ENCODE measurements at regions not wholly inside any gene's neighbourhood (a gene's known extent, or its start where the extent isn't known, plus 50 kb on each side); places are given as distances from the start of the nearest gene placed in this dataset.

DNA sequence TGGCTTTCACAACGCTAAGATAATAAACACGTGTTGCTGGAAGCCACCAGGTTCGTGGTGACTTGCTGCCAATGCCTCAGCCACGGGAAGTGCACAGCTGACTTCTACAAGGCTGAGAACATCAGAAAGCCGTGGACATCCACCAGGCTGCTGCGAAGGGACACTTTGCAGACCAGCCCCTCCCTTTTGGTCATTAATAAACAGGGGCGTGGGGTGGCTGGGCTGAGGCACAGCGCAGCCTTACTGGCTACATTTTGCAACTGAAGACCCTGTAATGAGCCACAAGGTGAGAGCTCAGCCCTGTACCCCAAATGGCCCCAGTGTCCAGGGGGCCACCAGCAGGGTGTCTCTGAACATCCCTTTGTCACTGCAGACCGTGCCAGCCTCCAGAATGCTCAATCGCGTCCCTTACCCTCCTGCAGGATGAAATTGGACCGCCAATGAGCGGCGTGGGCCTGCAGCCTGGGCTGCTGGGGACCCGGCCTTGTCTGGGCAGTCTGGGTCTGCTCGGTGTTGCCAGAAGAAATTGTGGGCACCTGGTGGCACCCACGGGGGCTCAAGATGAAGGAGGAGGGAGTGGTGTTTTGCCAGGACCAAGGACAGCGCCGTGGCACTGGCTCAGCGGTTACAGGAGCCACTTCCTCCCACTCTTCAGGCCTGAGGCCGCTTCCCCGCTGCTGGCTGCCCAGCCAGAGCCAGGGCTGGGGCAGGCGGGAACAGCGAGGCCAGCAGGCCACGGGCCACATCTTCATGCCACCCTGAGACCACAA is 181.9 kb downstream of the CTTN start:
- ChIA-PET CTCF (no interaction called here), POLR2A (no interaction called here)
- DNase-seq (ENCODE audit: extremely low spot score) = no peak
- TF ChIP-seq L3MBTL2 (conservative IDR thresholded peaks at IDR 0.05) (no peak), ARNT (IDR thresholded peaks at IDR 0.05) (no peak), FOXA1 (IDR thresholded peaks at IDR 0.05) (no peak), NFRKB (IDR thresholded peaks at IDR 0.05) (no peak), BHLHE40 (IDR thresholded peaks at IDR 0.05; ENCODE audit: borderline replicate concordance) (no peak), LEF1 (IDR thresholded peaks at IDR 0.05; ENCODE audit: borderline replicate concordance) (no peak), FOXK2 (IDR thresholded peaks at IDR 0.05) (no peak), ZNF384 (IDR thresholded peaks at IDR 0.05) (no peak)

- no peak for TF ChIP-seq FOXM1 (IDR thresholded peaks at IDR 0.05; ENCODE audit: borderline replicate concordance)
- TF ChIP-seq TARDBP (IDR thresholded peaks at IDR 0.05) = no peak
- no peak for TF ChIP-seq PKNOX1 (IDR thresholded peaks at IDR 0.05)
- no peak for TF ChIP-seq LEF1 (IDR thresholded peaks at IDR 0.05; ENCODE audit: borderline replicate concordance)
- TF ChIP-seq ARNT (IDR thresholded peaks at IDR 0.05) = no peak
- no peak for TF ChIP-seq FOXA1 (IDR thresholded peaks at IDR 0.05)
- no peak for TF ChIP-seq NFRKB (IDR thresholded peaks at IDR 0.05)
- no peak for TF ChIP-seq ELF4 (IDR thresholded peaks at IDR 0.05)
- no peak for TF ChIP-seq HDGF (IDR thresholded peaks at IDR 0.05; ENCODE audit: borderline replicate concordance)
- no peak for TF ChIP-seq SUZ12 (IDR thresholded peaks at IDR 0.05)
- no peak for TF ChIP-seq FOXK2 (IDR thresholded peaks at IDR 0.05)
- no peak for TF ChIP-seq CTBP1 (IDR thresholded peaks at IDR 0.05; ENCODE audit: borderline replicate concordance)
- DNase-seq (ENCODE audit: extremely low spot score) = no peak
- ChIA-PET CTCF (interaction anchor here (0.7 kb wide), 1 partner anchor 12 kb away, joined by 3 read pairs; no protein-coding TSS in a partner anchor), POLR2A (no interaction called here)
Observed at GRCh38 chr11:70581991-70582885, 183.9 kb downstream of the CTTN start.

GRCh38 chr11:70582886-70583641 is 184.7 kb downstream of the CTTN start:
- CTCF ChIA-PET = no interaction called here

GRCh38 chr11:70583781-70584218 is 185.5 kb downstream of the CTTN start:
- TF ChIP-seq HDGF (IDR thresholded peaks at IDR 0.05; ENCODE audit: borderline replicate concordance) = no peak
- TF ChIP-seq LEF1 (IDR thresholded peaks at IDR 0.05; ENCODE audit: borderline replicate concordance) = no peak
- no peak for TF ChIP-seq CTBP1 (IDR thresholded peaks at IDR 0.05; ENCODE audit: borderline replicate concordance)
- no peak for TF ChIP-seq SUZ12 (IDR thresholded peaks at IDR 0.05)
- TF ChIP-seq FOXM1 (IDR thresholded peaks at IDR 0.05; ENCODE audit: borderline replicate concordance) = no peak
- TF ChIP-seq FOXK2 (IDR thresholded peaks at IDR 0.05) = no peak
- no peak for TF ChIP-seq L3MBTL2 (conservative IDR thresholded peaks at IDR 0.05)
- no peak for TF ChIP-seq TARDBP (IDR thresholded peaks at IDR 0.05)
- no peak for TF ChIP-seq PKNOX1 (IDR thresholded peaks at IDR 0.05)
- CTCF ChIA-PET = no interaction called here
- DNase-seq (ENCODE audit: extremely low spot score) = no peak
- POLR2A ChIA-PET = no interaction called here

More at GRCh38 chr11:70582886-70583641, 184.7 kb downstream of the CTTN start:
- TF ChIP-seq CTBP1 (IDR thresholded peaks at IDR 0.05; ENCODE audit: borderline replicate concordance) = no peak
- TF ChIP-seq SUZ12 (IDR thresholded peaks at IDR 0.05) = no peak
- TF ChIP-seq BHLHE40 (IDR thresholded peaks at IDR 0.05; ENCODE audit: borderline replicate concordance) = no peak
- no peak for TF ChIP-seq FOXK2 (IDR thresholded peaks at IDR 0.05)
- TF ChIP-seq LEF1 (IDR thresholded peaks at IDR 0.05; ENCODE audit: borderline replicate concordance) = no peak
- no peak for TF ChIP-seq PKNOX1 (IDR thresholded peaks at IDR 0.05)
- TF ChIP-seq ZNF384 (IDR thresholded peaks at IDR 0.05) = no peak
- no peak for TF ChIP-seq FOXA1 (IDR thresholded peaks at IDR 0.05)
- TF ChIP-seq L3MBTL2 (conservative IDR thresholded peaks at IDR 0.05) = no peak
- TF ChIP-seq NFRKB (IDR thresholded peaks at IDR 0.05) = no peak
- TF ChIP-seq ELF4 (IDR thresholded peaks at IDR 0.05) = no peak
- TF ChIP-seq FOXM1 (IDR thresholded peaks at IDR 0.05; ENCODE audit: borderline replicate concordance) = no peak
- TF ChIP-seq HDGF (IDR thresholded peaks at IDR 0.05; ENCODE audit: borderline replicate concordance) = no peak
- TF ChIP-seq SP1 (IDR thresholded peaks at IDR 0.05) = no peak
- no peak for DNase-seq (ENCODE audit: extremely low spot score)
- POLR2A ChIA-PET = no interaction called here

GRCh38 chr11:70584498-70585235 is 186.3 kb downstream of the CTTN start:
- POLR2A ChIA-PET = no interaction called here
- DNase-seq (ENCODE audit: extremely low spot score) = no peak
- TF ChIP-seq ZNF384 (IDR thresholded peaks at IDR 0.05) (no peak), BHLHE40 (IDR thresholded peaks at IDR 0.05; ENCODE audit: borderline replicate concordance) (no peak), SUZ12 (IDR thresholded peaks at IDR 0.05) (no peak), LEF1 (IDR thresholded peaks at IDR 0.05; ENCODE audit: borderline replicate concordance) (no peak), NFRKB (IDR thresholded peaks at IDR 0.05) (no peak), FOXA1 (IDR thresholded peaks at IDR 0.05) (no peak), SP1 (IDR thresholded peaks at IDR 0.05) (no peak), CTBP1 (IDR thresholded peaks at IDR 0.05; ENCODE audit: borderline replicate concordance) (no peak), ELF4 (IDR thresholded peaks at IDR 0.05) (no peak), HDGF (IDR thresholded peaks at IDR 0.05; ENCODE audit: borderline replicate concordance) (no peak)
- CTCF ChIA-PET = no interaction called here

Measured in HEK293T (cell line).